Activated T-cell treated with anti-CD3 and anti-CD28 coated beads, Interleukin-2, amount 50 U/mL, for 72 hours (primary cell): ENCODE measurements at regions not wholly inside any gene's neighbourhood (a gene's known extent, or its start where the extent isn't known, plus 50 kb on each side); places are given as distances from the start of the nearest gene placed in this dataset.

Source experiments
- ATAC-seq, 2 donors: fragments of 150-1000 bp; cut with Tn5 transposase; replicated peaks in 1 of 2; 2 replicates each; pipeline ENCODE4 v1.10.0; 2021; ENCODE audit warnings: moderate library complexity in 2 of 2, mild to moderate bottlenecking in 1 of 2
- DNase-seq, 2 donors: peaks; one replicate each; pipeline ENCODE4 v3.0.0; 2021 to 2022; ENCODE audit warnings: mixed read lengths in 1 of 2
- H3K27ac Mint-ChIP-seq: one replicate; pipeline ENCODE4 v1.8.0; 2022; ENCODE audit warnings: mild to moderate bottlenecking, moderate library complexity, mixed read lengths
- H3K27me3 Mint-ChIP-seq: one replicate; pipeline ENCODE4 v1.8.0; 2022; ENCODE audit warnings: low read depth, mixed read lengths
- H3K36me3 Mint-ChIP-seq, 2 donors: one replicate each; pipeline ENCODE4 v1.8.0; 2022; ENCODE audit warnings: mixed read lengths in 2 of 2, mild to moderate bottlenecking in 1 of 2; ENCODE audit not compliant: insufficient read depth in 2 of 2
- H3K4me1 Mint-ChIP-seq: one replicate; pipeline ENCODE4 v1.8.0; 2022; ENCODE audit warnings: low read depth, mixed read lengths
- H3K4me3 Mint-ChIP-seq, 2 donors: one replicate each; pipeline ENCODE4 v1.8.0; 2022; ENCODE audit warnings: mild to moderate bottlenecking in 2 of 2, mixed read lengths in 2 of 2, moderate library complexity in 2 of 2
- H3K9me3 Mint-ChIP-seq, 2 donors: one replicate each; pipeline ENCODE4 v1.8.0; 2022; ENCODE audit warnings: mixed read lengths in 2 of 2

DNA sequence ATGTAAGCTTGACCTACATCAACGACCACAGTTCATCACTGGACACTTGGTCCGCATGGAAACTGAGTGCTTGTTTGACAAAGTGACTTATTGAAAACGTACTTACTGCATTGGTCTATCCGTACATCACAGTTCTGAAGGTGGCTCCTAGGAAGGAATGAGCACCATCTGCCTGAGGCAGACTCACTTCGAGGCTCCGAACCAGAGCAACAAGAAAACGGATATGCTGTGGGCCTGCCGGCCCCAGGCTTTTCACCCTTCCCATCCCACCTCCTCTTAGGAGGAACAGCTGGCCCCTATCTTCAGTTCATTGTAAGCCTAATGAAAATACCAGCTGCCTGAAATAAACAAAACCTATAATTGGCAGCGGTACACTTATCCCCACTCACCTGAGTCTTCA is 67.2 kb upstream of the TSLP start:
- H3K27ac Mint-ChIP-seq: no peak overlapping the region
- H3K36me3 Mint-ChIP-seq: no peaks in the 10 kb centered on the region
- H3K4me3 Mint-ChIP-seq: no peak overlapping the region
- H3K4me1 Mint-ChIP-seq: no peaks in the 10 kb centered on the region
- peaks cover 16% of the 10 kb centered on the region for H3K27me3 Mint-ChIP-seq
- DNase-seq (no peak), ATAC-seq (no peak)
- peaks cover 0 to 4% of the 10 kb centered on the region in 2 donors for H3K9me3 Mint-ChIP-seq

DNA sequence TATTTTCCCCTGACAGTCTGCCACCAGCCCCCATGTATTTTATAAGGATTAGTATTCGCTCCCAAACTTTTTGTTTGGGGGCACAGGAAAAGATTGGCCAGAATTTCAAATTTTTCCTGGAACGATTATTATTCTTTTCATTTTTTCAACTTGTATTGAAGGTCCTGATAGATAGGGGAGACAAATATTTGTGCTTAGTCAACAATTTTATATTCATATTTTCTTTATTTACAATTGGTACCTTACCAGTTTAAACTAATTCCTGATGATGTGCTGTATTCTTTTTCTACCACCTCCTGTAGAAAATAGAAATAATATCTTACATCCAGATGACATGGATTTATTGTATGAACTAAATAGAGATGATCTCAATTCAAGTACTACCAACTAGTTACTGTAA is 60.7 kb upstream of the TSLP start:
- DNase-seq (no peak), ATAC-seq (no peak)
- peaks cover 20% of the 10 kb centered on the region for H3K27me3 Mint-ChIP-seq
- H3K4me1 Mint-ChIP-seq: no peaks in the 10 kb centered on the region
- H3K9me3 Mint-ChIP-seq: no peaks in the 10 kb centered on the region
- no peaks in the 10 kb centered on the region for H3K36me3 Mint-ChIP-seq
- no peak overlapping the region for H3K27ac Mint-ChIP-seq
- H3K4me3 Mint-ChIP-seq: no peak overlapping the region

DNA sequence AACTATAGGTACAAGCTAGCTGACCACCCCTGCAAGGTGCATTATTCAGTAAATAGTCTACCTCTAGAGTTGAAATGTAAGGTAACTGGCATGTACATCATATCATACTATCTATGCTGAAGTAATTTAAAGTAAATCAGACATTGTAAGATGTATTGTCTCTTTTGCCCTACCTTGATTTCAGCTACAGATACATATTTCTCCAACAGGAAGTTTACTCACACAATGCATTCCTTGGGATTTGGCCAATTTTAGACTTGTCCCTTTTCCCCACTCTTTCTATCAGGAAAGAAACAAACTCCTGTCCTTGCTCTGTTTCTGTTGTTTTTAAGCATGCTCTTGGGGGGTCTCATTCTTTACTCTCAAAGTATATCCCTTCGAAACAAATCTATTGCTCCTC is 58.5 kb upstream of the TSLP start:
- H3K4me1 Mint-ChIP-seq: no peaks in the 10 kb centered on the region
- H3K4me3 Mint-ChIP-seq: no peak overlapping the region
- ATAC-seq: no peak
- DNase-seq: no peak
- no peaks in the 10 kb centered on the region for H3K9me3 Mint-ChIP-seq
- H3K36me3 Mint-ChIP-seq: no peaks in the 10 kb centered on the region
- H3K27me3 Mint-ChIP-seq: peaks cover 29% of the 10 kb centered on the region
- H3K27ac Mint-ChIP-seq: no peak overlapping the region

DNA sequence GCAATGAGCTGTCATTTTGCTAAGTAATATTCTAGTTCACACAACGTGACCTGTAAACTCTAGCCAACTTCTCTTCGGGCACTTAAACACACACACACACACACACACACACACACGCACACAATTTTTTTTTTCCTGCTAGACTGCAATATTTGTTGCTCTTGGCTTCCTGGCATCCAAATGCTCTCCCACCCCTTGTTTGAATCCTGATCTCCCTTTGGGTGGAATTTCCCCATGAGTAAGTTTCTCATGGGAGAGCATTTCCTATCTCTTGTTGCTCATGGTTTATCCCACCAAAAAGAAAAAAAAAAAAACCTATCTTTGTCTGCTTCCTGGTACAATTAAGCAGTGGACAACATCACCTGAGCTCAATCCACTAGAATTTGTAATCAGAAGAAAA is 54.7 kb upstream of the TSLP start:
- no peak for DNase-seq
- H3K27ac Mint-ChIP-seq: no peak overlapping the region

DNA sequence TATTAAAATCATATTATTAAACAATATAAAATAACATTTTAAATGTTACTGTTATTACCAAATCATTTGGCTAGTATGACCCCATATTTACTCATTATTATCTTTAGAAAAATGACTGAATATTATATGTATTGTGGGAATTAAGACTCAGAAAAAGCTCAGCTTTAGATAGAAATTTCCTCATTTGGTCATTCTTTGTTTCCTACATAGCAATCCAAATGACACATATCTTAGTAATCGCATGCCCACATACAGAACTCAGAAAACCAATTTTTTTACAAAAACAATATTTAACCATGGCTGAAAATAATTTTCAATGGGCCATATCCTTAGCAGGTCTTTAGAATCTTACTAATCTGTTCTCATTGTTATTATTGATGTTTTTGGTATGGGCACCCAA is 53.8 kb upstream of the TSLP start:
- H3K4me3 Mint-ChIP-seq: no peak overlapping the region
- H3K36me3 Mint-ChIP-seq: no peaks in the 10 kb centered on the region
- H3K27me3 Mint-ChIP-seq: peaks cover 28% of the 10 kb centered on the region
- H3K9me3 Mint-ChIP-seq: no peaks in the 10 kb centered on the region
- ATAC-seq (no peak), DNase-seq (no peak)
- H3K27ac Mint-ChIP-seq: no peak overlapping the region
- no peaks in the 10 kb centered on the region for H3K4me1 Mint-ChIP-seq

More for the DNA sequence above, 54.7 kb upstream of the TSLP start:
- Mint-ChIP-seq H3K9me3 (no peaks in the 10 kb centered on the region), H3K4me3 (no peak overlapping the region), H3K4me1 (no peaks in the 10 kb centered on the region), H3K27me3 (peaks cover 28% of the 10 kb centered on the region), H3K36me3 (no peaks in the 10 kb centered on the region)
- no peak for ATAC-seq
